ENCODE measurements at regions not wholly inside any gene's neighbourhood (a gene's known extent, or its start where the extent isn't known, plus 50 kb on each side); places are given as distances from the start of the nearest gene placed in this dataset.

DNA sequence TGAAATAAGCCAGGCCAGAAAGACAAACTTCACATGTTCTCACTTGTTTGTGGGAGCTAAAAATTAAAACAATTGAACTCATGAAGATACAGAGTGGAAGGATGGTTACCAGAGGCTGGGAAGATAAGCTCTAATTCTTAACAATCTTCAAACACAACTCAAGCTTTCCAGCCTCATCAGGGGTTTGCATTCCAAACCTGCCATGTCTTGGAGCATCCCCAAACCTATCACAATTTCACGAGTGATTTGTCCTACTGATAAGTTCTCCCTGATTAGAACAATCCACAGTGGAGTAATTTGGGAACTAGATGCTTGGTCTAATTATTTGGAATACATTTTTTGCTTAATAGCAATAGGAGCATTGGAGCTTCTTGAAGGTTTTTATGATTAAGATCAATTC is 418.5 kb upstream of the PKN2 start:
- no peak for DNase-seq (ENCODE audit: low read depth in 1 of 2, low spot score in 1 of 2)
- no peak overlapping the region for H3K27ac ChIP-seq (replicated peaks)
- H3K4me3 ChIP-seq (replicated peaks; ENCODE audit: insufficient read depth, low read length) = no peak overlapping the region
- H3K27me3 ChIP-seq (ENCODE audit: insufficient read depth, poor library complexity, severe bottlenecking) = no peaks in the 10 kb centered on the region
- TF ChIP-seq, protein P1, sequence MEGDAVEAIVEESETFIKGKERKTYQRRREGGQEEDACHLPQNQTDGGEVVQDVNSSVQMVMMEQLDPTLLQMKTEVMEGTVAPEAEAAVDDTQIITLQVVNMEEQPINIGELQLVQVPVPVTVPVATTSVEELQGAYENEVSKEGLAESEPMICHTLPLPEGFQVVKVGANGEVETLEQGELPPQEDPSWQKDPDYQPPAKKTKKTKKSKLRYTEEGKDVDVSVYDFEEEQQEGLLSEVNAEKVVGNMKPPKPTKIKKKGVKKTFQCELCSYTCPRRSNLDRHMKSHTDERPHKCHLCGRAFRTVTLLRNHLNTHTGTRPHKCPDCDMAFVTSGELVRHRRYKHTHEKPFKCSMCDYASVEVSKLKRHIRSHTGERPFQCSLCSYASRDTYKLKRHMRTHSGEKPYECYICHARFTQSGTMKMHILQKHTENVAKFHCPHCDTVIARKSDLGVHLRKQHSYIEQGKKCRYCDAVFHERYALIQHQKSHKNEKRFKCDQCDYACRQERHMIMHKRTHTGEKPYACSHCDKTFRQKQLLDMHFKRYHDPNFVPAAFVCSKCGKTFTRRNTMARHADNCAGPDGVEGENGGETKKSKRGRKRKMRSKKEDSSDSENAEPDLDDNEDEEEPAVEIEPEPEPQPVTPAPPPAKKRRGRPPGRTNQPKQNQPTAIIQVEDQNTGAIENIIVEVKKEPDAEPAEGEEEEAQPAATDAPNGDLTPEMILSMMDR (IDR thresholded peaks at IDR 0.05; ENCODE audit: insufficient read depth, low read length) = no peak
- TF ChIP-seq GABPA (IDR thresholded peaks at IDR 0.05; ENCODE audit: low read depth) = no peak
- TF ChIP-seq SPI1 (IDR thresholded peaks at IDR 0.05; ENCODE audit: borderline replicate concordance, low read depth) = no peak
- no peak for TF ChIP-seq REST (IDR thresholded peaks at IDR 0.05; ENCODE audit: insufficient replicate concordance, low read depth)
- TF ChIP-seq POLR2AphosphoS5 (IDR thresholded peaks at IDR 0.05; ENCODE audit: low read depth) = no peak

- Histone ChIP-seq H3K27me3 (ENCODE audit: insufficient read depth, poor library complexity, severe bottlenecking) (peaks cover 2% of the 10 kb centered on the region), H3K4me3 (replicated peaks; ENCODE audit: insufficient read depth, low read length) (no peak overlapping the region), H3K27ac (replicated peaks) (no peak overlapping the region)
- TF ChIP-seq, protein P1 (IDR thresholded peaks at IDR 0.05; ENCODE audit: insufficient read depth, low read length) = no peak
- TF ChIP-seq SPI1 (IDR thresholded peaks at IDR 0.05; ENCODE audit: borderline replicate concordance, low read depth) (no peak), REST (IDR thresholded peaks at IDR 0.05; ENCODE audit: insufficient replicate concordance, low read depth) (no peak), GABPA (IDR thresholded peaks at IDR 0.05; ENCODE audit: low read depth) (no peak), POLR2AphosphoS5 (IDR thresholded peaks at IDR 0.05; ENCODE audit: low read depth) (no peak)
- no peak for DNase-seq (ENCODE audit: low read depth in 1 of 2, low spot score in 1 of 2)
Observed at GRCh38 chr1:88266051-88266450, 418.0 kb upstream of the PKN2 start.

DNA sequence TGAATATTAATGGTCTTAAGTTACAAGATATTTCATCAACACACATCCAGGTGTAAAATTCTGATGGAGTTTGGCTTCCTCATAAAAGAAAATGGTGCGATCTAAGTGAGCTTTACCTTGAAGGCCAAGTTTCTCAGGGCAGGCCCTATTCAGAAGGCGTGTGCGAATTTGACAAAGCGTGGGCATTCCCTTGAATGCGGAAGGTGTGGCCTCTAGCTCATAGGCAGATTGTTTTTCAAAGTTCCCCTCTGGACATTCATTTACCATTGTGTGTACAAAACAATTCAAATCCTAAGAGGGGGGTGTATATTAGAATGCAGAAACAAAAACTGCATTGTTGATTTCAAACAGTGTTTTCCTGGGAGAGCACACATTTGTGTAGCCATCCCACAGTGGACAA is 411.9 kb upstream of the PKN2 start:
- peaks cover 4% of the 10 kb centered on the region for H3K27me3 ChIP-seq (ENCODE audit: insufficient read depth, poor library complexity, severe bottlenecking)
- no peak overlapping the region for H3K4me3 ChIP-seq (replicated peaks; ENCODE audit: insufficient read depth, low read length)
- DNase-seq (ENCODE audit: low read depth in 1 of 2, low spot score in 1 of 2) = no peak
- TF ChIP-seq SPI1 (IDR thresholded peaks at IDR 0.05; ENCODE audit: borderline replicate concordance, low read depth) (no peak), GABPA (IDR thresholded peaks at IDR 0.05; ENCODE audit: low read depth) (no peak), POLR2AphosphoS5 (IDR thresholded peaks at IDR 0.05; ENCODE audit: low read depth) (no peak), REST (IDR thresholded peaks at IDR 0.05; ENCODE audit: insufficient replicate concordance, low read depth) (no peak)
- TF ChIP-seq, protein P1 (IDR thresholded peaks at IDR 0.05; ENCODE audit: insufficient read depth, low read length) = no peak
- no peak overlapping the region for H3K27ac ChIP-seq (replicated peaks)

Data from HL-60 (cell line).